GM13976 (cell line): ENCODE measurements at regions not wholly inside any gene's neighbourhood (a gene's known extent, or its start where the extent isn't known, plus 50 kb on each side); places are given as distances from the start of the nearest gene placed in this dataset.

Source experiments
- DNase-seq: peaks from one replicate; pipeline ENCODE4 v3.0.0; 2012; ENCODE audit warnings: low spot score
- CTCF ChIP-seq: IDR thresholded peaks from 2 replicates; pipeline ENCODE4 v1.5.1; 2012; ENCODE audit warnings: borderline replicate concordance, mild to moderate bottlenecking; ENCODE audit not compliant: insufficient read depth; ENCODE audit errors: extremely low read depth, missing control alignments, control extremely low read depth
- in situ Hi-C: fragments of 300-500 bp; cut with MboI; formaldehyde crosslinking; loops from one replicate; pipeline ENCODE4 v1.12.0; 2022; ENCODE audit warnings: low sequenced_read_pairs, mixed read lengths, inconsistent platforms; ENCODE audit not compliant: unreplicated experiment

- TF ChIP-seq CTCF = no peak
- no peak for DNase-seq
- in situ Hi-C loops = no loop called here
Observed at GRCh38 chr7:81031996-81032395, 113.1 kb upstream of the SEMA3C start.

GRCh38 chr7:81031243-81031642 lies 112.4 kb upstream of the SEMA3C start:
- no peak for TF ChIP-seq CTCF
- DNase-seq = no peak
- in situ Hi-C loops = no loop called here

- in situ Hi-C loops = no loop called here
- TF ChIP-seq CTCF = no peak
- no peak for DNase-seq
Observed at GRCh38 chr7:81030472-81030871, 111.6 kb upstream of the SEMA3C start.

- in situ Hi-C loops = no loop called here
- DNase-seq = no peak
- no peak for TF ChIP-seq CTCF
Observed at GRCh38 chr7:81029511-81029910, 110.7 kb upstream of the SEMA3C start.

- in situ Hi-C loops = no loop called here
- DNase-seq = no peak
- TF ChIP-seq CTCF = no peak
Observed at GRCh38 chr7:81025360-81025759, 106.5 kb upstream of the SEMA3C start.

- in situ Hi-C loops = no loop called here
- TF ChIP-seq CTCF = no peak
- no peak for DNase-seq
Observed at GRCh38 chr7:81014908-81015307, 96.1 kb upstream of the SEMA3C start.

- TF ChIP-seq CTCF = no peak
- no peak for DNase-seq
- in situ Hi-C loops = no loop called here
Observed at GRCh38 chr7:81014266-81014665, 95.4 kb upstream of the SEMA3C start.
